Stimulated activated naive B cell treated with anti-CD40 and anti-IgM and Interleukin-4, amounts not matched to agents 10 μg/mL and 1 μg/mL and 100 μg/mL, for 72 hours (primary cell): ENCODE measurements at regions not wholly inside any gene's neighbourhood (a gene's known extent, or its start where the extent isn't known, plus 50 kb on each side); places are given as distances from the start of the nearest gene placed in this dataset.
A peak's percentile ranks its signal among the peaks of the same experiment; 100 is the strongest.
"Not testable (repeated sequence)": the region's sequence is repeated elsewhere in the genome, so short reads cannot be mapped to it uniquely, and the experiment has no call there.

ENCODE experiments used
- ATAC-seq, 2 donors: fragments of 150-1000 bp; cut with Tn5 transposase; replicated peaks; 2 replicates each; pipeline ENCODE4 v1.10.0; 2021; ENCODE audit warnings: moderate library complexity in 1 of 2
- DNase-seq: peaks from one replicate; pipeline ENCODE4 v3.0.0; 2021
- H3K27ac Mint-ChIP-seq: one replicate; pipeline ENCODE4 v1.8.0; 2022; ENCODE audit warnings: mild to moderate bottlenecking, mixed read lengths
- H3K27me3 Mint-ChIP-seq, 2 donors: one replicate each; pipeline ENCODE4 v1.8.0; 2022; ENCODE audit warnings: mixed read lengths in 2 of 2
- H3K36me3 Mint-ChIP-seq, 2 donors: one replicate each; pipeline ENCODE4 v1.8.0; 2022; ENCODE audit warnings: mixed read lengths in 2 of 2, mild to moderate bottlenecking in 1 of 2
- H3K4me1 Mint-ChIP-seq, 2 donors: one replicate each; pipeline ENCODE4 v1.8.0; 2022; ENCODE audit warnings: mixed read lengths in 2 of 2, mild to moderate bottlenecking in 1 of 2
- H3K4me3 Mint-ChIP-seq, 2 donors: one replicate each; pipeline ENCODE4 v1.8.0; 2022; ENCODE audit warnings: mild to moderate bottlenecking in 2 of 2, mixed read lengths in 2 of 2, moderate library complexity in 1 of 2
- H3K9me3 Mint-ChIP-seq, 2 donors: one replicate each; pipeline ENCODE4 v1.8.0; 2022; ENCODE audit warnings: mixed read lengths in 2 of 2, mild to moderate bottlenecking in 1 of 2

GRCh38 chr5:86671536-86671935, 53.8 kb downstream of the COX7C start:
- no peak overlapping the region for H3K27ac Mint-ChIP-seq
- no peaks in the 10 kb centered on the region for H3K9me3 Mint-ChIP-seq
- no peaks in the 10 kb centered on the region for H3K36me3 Mint-ChIP-seq
- no peak overlapping the region for H3K4me3 Mint-ChIP-seq
- no peak for DNase-seq
- no peak for ATAC-seq
- H3K4me1 Mint-ChIP-seq: no peaks in the 10 kb centered on the region
- H3K27me3 Mint-ChIP-seq: peaks cover 4 to 13% of the 10 kb centered on the region in 2 donors

GRCh38 chr5:86674069-86674468, 56.3 kb downstream of the COX7C start:
- no peak overlapping the region for H3K4me3 Mint-ChIP-seq
- peaks cover 4 to 13% of the 10 kb centered on the region in 2 donors for H3K27me3 Mint-ChIP-seq
- H3K27ac Mint-ChIP-seq: no peak overlapping the region
- H3K9me3 Mint-ChIP-seq: no peaks in the 10 kb centered on the region
- no peaks in the 10 kb centered on the region for H3K4me1 Mint-ChIP-seq
- DNase-seq (no peak), ATAC-seq (no peak)
- no peaks in the 10 kb centered on the region for H3K36me3 Mint-ChIP-seq

GRCh38 chr5:86675311-86675710, 57.6 kb downstream of the COX7C start:
- Mint-ChIP-seq H3K9me3 (no peaks in the 10 kb centered on the region), H3K27ac (no peak overlapping the region), H3K4me1 (no peaks in the 10 kb centered on the region), H3K4me3 (no peak overlapping the region), H3K36me3 (no peaks in the 10 kb centered on the region), H3K27me3 (peaks cover 4 to 13% of the 10 kb centered on the region in 2 donors)
- DNase-seq: no peak
- no peak for ATAC-seq

- Mint-ChIP-seq H3K36me3 (no peaks in the 10 kb centered on the region), H3K4me3 (no peak overlapping the region), H3K4me1 (no peaks in the 10 kb centered on the region), H3K27ac (no peak overlapping the region), H3K9me3 (no peaks in the 10 kb centered on the region), H3K27me3 (peaks cover 9% of the 10 kb centered on the region in 2 donors)
- DNase-seq (no peak), ATAC-seq (peak; percentile 51 to 52)
These were observed 61.8 kb downstream of the COX7C start for GRCh38 chr5:86679529-86679928.

GRCh38 chr5:86679949-86680348, 62.2 kb downstream of the COX7C start:
- Mint-ChIP-seq H3K27ac (no peak overlapping the region), H3K9me3 (no peaks in the 10 kb centered on the region), H3K4me3 (no peak overlapping the region), H3K4me1 (no peaks in the 10 kb centered on the region), H3K27me3 (peaks cover 9% of the 10 kb centered on the region in 2 donors), H3K36me3 (no peaks in the 10 kb centered on the region)
- DNase-seq (no peak), ATAC-seq (no peak)

GRCh38 chr5:86684222-86684621, 66.5 kb downstream of the COX7C start:
- no peaks in the 10 kb centered on the region for H3K36me3 Mint-ChIP-seq
- H3K4me3 Mint-ChIP-seq: no peak overlapping the region
- no peaks in the 10 kb centered on the region for H3K9me3 Mint-ChIP-seq
- no peak overlapping the region for H3K27ac Mint-ChIP-seq
- ATAC-seq (no peak), DNase-seq (no peak)
- no peaks in the 10 kb centered on the region for H3K4me1 Mint-ChIP-seq
- peaks cover 9% of the 10 kb centered on the region in 2 donors for H3K27me3 Mint-ChIP-seq

- no peaks in the 10 kb centered on the region for H3K36me3 Mint-ChIP-seq
- H3K27ac Mint-ChIP-seq: no peak overlapping the region
- no peaks in the 10 kb centered on the region for H3K4me1 Mint-ChIP-seq
- H3K4me3 Mint-ChIP-seq: no peak overlapping the region
- no peaks in the 10 kb centered on the region for H3K9me3 Mint-ChIP-seq
- DNase-seq: no peak
- H3K27me3 Mint-ChIP-seq: peaks cover 9% of the 10 kb centered on the region in 2 donors
- no peak for ATAC-seq
These were observed 68.3 kb downstream of the COX7C start for GRCh38 chr5:86686046-86686445.

GRCh38 chr5:86688406-86688805, 70.7 kb downstream of the COX7C start:
- no peak overlapping the region for H3K27ac Mint-ChIP-seq
- no peaks in the 10 kb centered on the region for H3K9me3 Mint-ChIP-seq
- H3K36me3 Mint-ChIP-seq: no peaks in the 10 kb centered on the region
- no peaks in the 10 kb centered on the region for H3K27me3 Mint-ChIP-seq
- ATAC-seq (no peak), DNase-seq (no peak)
- no peaks in the 10 kb centered on the region for H3K4me1 Mint-ChIP-seq
- no peak overlapping the region for H3K4me3 Mint-ChIP-seq

- ATAC-seq: no peak
- Mint-ChIP-seq H3K27ac (no peak overlapping the region), H3K36me3 (no peaks in the 10 kb centered on the region), H3K4me3 (no peak overlapping the region), H3K27me3 (no peaks in the 10 kb centered on the region), H3K9me3 (no peaks in the 10 kb centered on the region), H3K4me1 (no peaks in the 10 kb centered on the region)
- no peak for DNase-seq
These were observed 71.5 kb downstream of the COX7C start for GRCh38 chr5:86689103-86689729.

GRCh38 chr5:86709157-86709881, 91.6 kb downstream of the COX7C start:
- Mint-ChIP-seq H3K4me3 (no peak overlapping the region), H3K27me3 (peaks cover 0 to 5% of the 10 kb centered on the region in 2 donors), H3K9me3 (no peaks in the 10 kb centered on the region), H3K27ac (no peak overlapping the region), H3K4me1 (no peaks in the 10 kb centered on the region), H3K36me3 (no peaks in the 10 kb centered on the region)
- ATAC-seq: no peak
- no peak for DNase-seq

GRCh38 chr5:86716121-86716520, 98.4 kb downstream of the COX7C start:
- no peaks in the 10 kb centered on the region for H3K27me3 Mint-ChIP-seq
- no peaks in the 10 kb centered on the region for H3K36me3 Mint-ChIP-seq
- H3K9me3 Mint-ChIP-seq: no peaks in the 10 kb centered on the region
- no peak for ATAC-seq
- no peak for DNase-seq
- no peak overlapping the region for H3K4me3 Mint-ChIP-seq
- H3K4me1 Mint-ChIP-seq: no peaks in the 10 kb centered on the region
- H3K27ac Mint-ChIP-seq: no peak overlapping the region

GRCh38 chr5:86731319-86732117, 113.8 kb downstream of the COX7C start:
- H3K36me3 Mint-ChIP-seq, H3K27me3 Mint-ChIP-seq, H3K4me1 Mint-ChIP-seq, ATAC-seq, H3K27ac Mint-ChIP-seq, H3K4me3 Mint-ChIP-seq, DNase-seq: not testable (repeated sequence)
- H3K9me3 Mint-ChIP-seq: peaks cover 0 to 20% of the 10 kb centered on the region in 2 donors

GRCh38 chr5:86735370-86735769, 117.6 kb downstream of the COX7C start:
- Mint-ChIP-seq H3K27me3 (no peaks in the 10 kb centered on the region), H3K4me1 (no peaks in the 10 kb centered on the region), H3K36me3 (no peaks in the 10 kb centered on the region), H3K4me3 (no peak overlapping the region), H3K27ac (no peak overlapping the region), H3K9me3 (peaks cover 10 to 19% of the 10 kb centered on the region in 2 donors)
- ATAC-seq (no peak), DNase-seq (no peak)

GRCh38 chr5:86737579-86737978, 119.8 kb downstream of the COX7C start:
- DNase-seq: no peak
- no peaks in the 10 kb centered on the region for H3K4me1 Mint-ChIP-seq
- peaks cover 10 to 17% of the 10 kb centered on the region in 2 donors for H3K9me3 Mint-ChIP-seq
- no peaks in the 10 kb centered on the region for H3K36me3 Mint-ChIP-seq
- no peaks in the 10 kb centered on the region for H3K27me3 Mint-ChIP-seq
- no peak for ATAC-seq
- no peak overlapping the region for H3K4me3 Mint-ChIP-seq
- H3K27ac Mint-ChIP-seq: no peak overlapping the region
